GM19397 (cell line): ENCODE measurements at regions not wholly inside any gene's neighbourhood (a gene's known extent, or its start where the extent isn't known, plus 50 kb on each side); places are given as distances from the start of the nearest gene placed in this dataset.

Experiments used
- ATAC-seq: cut with Tn5 transposase; IDR thresholded peaks from one replicate; pipeline ENCODE4 v1.9.1; 2021; ENCODE audit warnings: mild to moderate bottlenecking, moderate library complexity; ENCODE audit not compliant: unreplicated experiment

DNA sequence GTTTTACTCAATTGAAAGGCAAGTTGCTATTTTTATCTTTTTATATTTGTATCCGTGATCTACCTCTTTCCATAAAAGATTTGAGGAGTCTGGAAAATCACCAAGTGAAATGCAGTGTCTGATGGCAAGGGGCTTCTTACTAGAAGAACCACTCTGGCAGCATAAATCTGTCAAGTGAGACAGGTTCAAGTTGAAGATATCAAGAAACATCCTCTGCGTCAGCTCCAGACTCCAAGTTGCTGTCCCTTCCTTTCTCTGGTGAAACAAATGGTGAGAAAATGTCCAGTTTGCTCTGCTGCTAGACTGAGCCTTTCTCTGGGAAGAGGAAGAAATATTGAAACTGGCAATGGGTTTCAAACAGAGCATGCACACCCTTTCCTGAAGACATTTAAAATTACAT is 411.2 kb downstream of the PLPP3 start:
- no peak for ATAC-seq

DNA sequence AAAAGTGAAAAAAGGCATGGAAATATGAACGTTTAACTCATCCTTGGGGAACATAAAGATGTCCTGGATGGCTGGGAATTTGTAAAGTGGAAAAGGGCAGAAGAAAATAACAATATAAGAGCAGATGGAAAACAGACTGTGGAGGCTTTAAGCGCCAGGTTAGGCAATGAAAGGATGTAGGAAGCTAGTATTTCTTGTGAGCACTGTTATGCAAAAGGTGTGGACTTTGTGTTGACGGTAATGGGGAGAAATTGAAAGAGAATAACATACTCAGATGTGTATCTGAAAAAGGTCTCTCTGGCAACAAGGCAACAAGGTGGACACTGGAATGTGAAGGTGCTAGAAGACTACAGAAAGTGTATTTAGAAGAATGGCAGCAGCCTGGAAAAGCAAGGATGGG is 411.8 kb downstream of the PLPP3 start:
- ATAC-seq: no peak

DNA sequence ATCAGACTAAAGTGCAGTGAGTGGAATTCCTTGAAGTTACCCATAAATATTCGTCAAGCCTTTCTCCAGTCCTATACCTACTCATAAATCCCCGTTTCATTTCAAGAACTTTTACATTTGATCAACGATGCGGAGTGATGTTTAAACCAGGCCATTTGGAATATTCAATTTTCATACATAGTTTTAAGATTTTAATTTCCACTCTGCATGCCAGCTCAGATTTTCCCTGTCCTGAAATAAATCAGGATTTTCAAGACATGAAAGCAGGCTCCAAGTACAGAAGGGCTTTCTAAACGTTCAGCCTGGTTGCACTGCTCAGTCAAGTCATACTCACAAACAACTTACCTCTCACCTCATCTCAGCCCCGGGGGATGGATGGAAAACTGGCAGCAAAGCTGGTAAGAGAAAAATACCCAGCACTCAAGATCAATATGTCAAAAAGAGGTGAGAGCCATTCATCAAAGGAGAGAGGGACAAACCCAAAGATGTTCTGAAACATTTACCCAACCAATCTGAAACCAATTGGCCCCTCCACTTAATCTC is 418.5 kb downstream of the PLPP3 start:
- ATAC-seq: no peak

DNA sequence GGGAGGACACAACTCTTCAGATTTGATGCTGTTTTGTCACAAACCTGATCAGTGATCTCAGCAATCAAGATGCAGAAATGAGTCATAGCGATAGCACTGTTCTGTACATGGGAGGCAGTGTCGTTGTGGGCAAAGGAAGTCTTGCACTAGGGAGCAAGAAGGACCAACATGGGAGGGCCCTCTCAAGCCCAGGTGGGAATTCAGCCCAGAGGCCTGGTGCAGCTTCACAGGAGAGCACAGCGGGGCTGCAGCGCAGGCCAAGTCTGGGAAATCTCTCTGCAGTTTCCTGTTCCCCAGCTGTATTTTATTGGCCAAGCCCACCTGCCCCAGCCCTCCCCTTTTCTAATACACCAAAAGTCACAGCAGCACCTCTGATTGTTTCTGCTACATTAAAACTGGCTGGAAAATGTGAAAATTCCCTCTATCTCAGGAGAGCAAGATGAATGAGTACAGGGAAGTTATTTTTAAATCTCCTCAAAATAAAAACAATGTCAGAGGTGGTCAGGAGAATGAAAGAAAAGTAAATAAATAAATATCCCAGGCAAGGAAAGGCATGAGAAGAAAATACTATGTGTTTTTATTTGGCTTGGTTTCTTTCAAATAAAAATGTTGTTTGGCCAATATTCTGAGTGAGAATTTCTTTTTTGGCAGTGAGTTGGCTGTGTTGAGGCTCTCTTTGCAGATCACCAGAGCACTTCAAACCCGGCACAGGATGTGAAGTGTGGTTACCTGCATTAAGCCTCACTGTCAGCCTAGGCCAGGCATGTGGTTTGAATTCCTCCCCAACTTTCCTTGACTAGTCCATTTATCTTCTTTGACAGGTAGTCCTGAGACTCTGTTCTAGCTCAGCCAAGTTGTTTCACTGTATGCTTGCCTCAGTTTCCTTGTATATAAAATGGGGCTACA is 422.1 kb downstream of the PLPP3 start:
- no peak for ATAC-seq

DNA sequence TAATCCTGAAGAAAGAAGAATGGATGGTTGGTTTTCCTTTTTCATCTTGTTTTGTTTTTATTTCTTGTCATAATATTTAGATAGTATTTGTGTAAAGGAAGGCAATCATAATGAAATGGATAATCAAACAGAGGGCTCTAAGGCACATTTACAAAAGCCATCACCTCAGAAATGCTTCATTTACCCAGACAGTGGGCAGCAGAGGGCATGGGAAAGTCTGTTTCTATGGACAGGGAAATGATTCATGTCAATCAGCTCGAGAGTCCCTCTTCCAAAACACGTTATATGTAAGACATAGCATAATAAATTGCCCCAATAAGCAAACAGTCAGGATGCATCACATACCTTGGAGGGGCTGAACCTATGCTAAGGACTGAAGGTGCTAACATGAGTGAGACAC is 426.1 kb downstream of the PLPP3 start:
- ATAC-seq: no peak

DNA sequence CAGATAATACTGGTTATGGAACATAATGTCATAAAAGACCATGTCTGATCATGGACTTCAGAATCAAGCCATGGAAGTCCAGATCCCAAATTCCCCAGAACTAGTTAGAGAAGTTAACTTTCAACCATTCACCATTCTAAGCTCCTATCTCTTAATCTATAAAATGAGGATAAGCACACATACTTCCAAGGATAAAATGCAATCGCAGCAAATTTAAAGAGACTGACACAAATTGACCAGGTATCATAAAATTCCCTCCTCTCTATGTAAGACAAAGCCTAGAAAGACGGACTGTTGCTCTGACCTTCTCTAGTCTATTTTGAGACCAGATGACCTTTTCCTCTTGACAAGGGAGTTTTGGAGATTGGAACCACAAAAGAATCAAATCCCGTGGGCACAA is 426.7 kb downstream of the PLPP3 start:
- ATAC-seq: no peak

DNA sequence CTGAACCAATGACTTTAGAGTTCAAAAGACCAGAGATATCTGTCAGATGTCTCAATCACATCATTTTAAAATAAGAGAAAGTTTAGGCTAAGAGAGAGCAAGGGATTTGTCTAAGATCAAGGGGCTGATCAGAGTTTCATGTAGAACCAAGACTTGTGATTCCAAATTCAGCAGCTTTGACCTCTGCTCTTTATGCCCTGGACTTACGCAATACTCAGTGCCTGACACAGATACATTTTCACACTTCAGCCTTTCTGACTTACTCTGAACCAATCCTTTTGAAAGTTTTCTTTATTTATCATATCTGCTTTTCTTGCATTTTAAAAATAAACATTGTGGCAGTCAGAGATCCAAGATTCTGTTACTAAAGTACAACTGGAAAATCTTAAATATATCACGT is 428.0 kb downstream of the PLPP3 start:
- ATAC-seq: no peak

DNA sequence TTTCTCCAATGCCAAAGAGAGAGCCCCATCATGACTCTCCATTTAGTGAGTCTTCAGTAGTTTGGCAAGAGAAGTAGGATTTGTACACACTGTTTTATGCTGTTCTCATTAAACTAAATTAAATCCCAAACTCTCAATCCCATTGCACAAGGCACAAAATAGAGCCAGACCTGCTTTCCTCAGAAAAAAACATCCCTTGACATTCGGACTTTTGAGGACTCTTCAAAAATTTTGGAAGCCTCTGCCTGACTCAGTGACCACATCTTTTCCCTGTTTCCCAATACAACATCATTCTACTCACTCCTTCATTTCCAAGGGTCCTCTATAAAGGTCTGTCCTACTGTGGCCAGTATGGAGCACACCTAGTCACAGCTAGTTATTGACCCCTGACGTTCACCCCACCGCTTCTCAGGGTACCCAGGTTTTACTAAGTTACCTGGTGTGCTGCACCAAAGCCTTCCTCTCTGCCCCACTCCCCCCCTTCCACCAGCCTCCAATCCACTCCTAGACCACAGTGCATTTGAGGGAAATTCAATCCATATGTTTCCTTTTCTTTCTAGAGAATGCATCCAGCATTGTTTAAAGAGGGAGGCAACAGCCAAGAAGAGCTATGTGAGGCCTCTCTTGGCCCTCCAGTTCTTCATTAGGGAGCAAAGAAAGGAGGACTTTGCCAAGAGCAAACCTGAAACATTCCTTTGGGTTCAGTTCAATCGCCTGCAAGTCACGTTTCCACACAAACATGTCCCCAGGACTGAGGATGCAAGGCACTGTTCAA is 428.7 kb downstream of the PLPP3 start:
- no peak for ATAC-seq

DNA sequence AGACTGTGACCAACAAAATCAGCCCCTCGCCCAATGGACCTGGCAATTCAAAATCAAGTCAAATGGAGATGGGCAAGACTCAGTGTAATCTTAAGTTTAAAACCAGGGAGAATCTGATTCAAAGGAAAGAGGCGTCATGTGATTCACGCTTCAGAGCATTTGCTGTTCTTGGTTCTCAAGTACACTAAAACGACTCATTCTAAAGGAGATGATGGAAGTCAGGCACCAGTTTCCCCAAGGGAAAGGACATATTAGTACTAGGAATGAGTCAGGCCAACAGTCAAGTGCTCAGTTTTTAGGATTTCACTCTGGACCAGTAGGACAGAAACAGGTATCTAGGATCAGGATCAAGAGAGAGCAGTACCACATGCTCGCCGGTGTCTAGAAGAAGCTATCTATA is 429.6 kb downstream of the PLPP3 start:
- no peak for ATAC-seq

DNA sequence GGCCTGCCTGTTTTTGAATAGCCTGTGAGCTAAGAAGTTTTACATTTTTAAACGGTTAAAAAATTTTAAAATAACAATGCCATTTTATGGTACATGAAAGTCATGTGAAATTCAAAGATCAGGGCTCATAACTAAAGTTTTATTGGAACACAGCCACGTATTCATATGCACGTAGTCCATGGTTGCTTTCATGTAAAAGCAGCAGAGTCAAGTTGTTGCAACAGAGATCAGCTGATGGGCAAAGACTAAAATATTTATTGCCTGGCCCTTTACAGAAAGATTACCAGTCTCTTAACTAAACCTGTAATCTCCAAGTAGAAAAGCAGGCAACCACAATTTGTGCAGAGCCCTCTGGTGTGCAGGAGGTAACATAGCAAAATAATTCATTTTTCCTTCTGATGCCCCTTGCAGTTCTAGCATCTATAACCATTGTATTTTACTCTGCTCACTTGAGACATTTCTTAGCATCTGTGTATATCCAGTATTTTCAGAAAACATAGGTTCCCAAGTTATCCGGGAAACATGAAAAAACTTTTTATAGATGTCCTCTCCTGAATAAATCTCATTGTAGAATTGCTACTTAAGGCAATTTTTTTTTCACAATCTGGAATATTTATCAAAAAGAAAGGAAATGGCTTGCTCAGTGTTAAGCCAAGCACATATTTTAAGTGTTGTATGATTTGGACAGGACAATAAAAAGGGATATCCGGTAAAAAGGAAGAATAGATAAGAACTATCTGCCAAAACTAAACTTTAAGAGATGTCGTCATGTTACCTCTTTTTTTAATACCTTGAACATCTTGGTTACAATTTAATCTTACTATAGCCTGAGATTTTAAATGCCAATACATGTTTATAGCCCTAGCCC is 430.8 kb downstream of the PLPP3 start:
- ATAC-seq: no peak

DNA sequence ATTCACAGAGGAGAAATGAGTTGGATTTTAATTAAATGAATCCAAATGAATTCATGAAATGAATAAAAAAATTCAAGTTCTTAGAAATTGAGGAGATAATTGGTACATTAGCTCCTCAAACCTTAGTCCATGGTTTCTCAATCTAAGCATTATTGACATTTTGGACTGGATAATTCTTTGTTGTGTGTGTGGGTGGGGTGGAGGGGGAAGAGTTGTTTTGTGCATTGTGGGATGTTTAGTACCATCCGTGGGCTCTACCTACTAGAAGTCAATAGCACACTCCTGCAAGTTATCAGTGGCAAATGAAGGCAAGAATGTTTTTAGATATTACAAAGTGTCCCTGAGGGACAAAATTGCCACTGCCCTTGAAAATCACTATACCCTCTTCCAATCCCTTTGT is 431.9 kb downstream of the PLPP3 start:
- ATAC-seq: no peak

DNA sequence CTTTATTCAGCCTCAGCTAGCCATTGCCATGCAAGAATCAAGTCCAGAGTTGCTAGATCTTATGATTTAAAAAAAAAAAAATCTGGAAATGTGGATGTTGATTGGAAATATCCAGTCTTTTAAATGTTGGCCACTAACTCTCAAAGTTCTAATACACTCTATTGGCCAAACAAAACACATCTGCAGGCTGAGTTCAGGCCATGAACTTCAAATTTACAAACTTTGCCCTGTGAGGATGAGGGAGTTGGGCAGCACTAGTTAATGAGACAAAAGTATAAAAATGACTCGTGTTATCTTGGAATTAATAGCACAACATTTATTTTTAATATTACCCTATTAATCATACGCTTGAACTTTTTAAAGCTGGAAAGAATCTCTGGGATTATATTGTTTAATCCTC is 432.3 kb downstream of the PLPP3 start:
- ATAC-seq: no peak

DNA sequence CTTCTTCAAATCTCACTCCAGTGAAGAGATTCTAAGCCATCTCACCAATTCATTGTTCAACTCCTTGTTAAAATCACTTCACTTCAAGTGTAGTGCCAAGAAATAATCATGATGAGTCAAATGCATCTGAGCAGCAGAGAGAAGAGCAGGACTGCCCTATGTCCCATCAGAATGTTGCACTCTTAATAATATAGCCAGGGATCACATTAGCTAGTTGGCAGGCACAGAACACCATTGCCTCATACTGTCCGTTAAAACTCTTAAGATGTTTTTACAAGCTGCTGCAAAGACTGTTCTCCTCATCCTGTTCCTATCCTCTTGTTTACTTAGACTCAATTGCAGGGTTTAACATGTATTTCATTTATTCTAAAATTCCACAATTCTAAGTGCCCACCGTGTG is 432.9 kb downstream of the PLPP3 start:
- ATAC-seq: no peak

DNA sequence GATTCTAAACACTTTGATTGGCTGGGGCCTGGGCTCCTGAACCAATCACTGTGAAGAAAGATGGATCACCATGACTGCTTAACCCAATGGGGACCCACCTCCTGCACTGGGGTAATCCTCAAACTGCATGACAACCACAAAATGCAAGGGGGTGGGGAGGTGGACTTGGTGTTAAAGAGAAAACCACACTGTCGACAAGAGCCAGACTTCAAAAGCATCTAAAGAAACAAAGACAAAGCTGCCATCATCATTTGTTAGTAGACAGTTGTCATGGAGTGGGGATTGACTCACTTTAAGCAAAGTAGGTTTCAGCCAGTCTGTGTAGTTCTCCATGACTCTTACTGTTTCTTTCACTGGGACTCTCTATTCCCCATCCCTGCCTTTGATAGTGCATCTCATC is 433.8 kb downstream of the PLPP3 start:
- ATAC-seq: no peak

DNA sequence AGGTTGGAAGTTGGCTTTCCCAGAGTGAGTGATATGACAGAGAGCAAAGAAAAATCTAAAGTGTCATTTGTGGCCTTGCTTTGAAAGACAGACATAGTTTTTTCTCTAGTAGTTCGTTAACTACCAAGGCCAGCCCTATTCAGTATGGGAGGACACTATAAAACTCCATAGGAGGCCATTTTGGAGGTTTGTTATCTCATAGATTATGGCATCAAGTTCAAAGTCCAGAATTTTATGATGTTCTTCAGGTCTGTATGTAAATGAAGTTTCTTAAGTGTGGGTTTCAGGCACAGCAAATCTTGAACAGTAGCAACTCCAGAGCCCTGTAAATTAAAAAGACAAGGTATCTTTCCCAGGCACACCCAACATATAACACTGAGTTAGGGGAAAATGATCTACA is 437.1 kb downstream of the PLPP3 start:
- no peak for ATAC-seq

DNA sequence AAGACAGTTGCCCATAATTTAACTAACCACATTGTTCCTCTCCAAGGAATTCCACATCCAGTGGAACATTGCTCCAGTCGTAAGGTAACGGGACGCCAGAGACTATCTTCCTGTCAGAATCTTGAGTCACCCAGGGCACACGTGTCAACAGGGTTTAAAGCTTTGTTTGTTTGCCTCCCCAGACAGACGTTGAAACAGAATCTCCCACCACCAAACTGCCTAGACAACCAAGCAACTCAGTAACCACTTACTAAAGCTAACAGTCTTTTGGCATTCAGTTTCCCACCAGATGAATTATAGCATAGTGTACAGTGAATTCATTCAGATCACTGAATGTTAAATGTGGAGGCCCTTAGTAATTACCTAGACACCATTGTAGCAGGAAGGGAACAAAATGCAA is 439.5 kb downstream of the PLPP3 start:
- no peak for ATAC-seq

DNA sequence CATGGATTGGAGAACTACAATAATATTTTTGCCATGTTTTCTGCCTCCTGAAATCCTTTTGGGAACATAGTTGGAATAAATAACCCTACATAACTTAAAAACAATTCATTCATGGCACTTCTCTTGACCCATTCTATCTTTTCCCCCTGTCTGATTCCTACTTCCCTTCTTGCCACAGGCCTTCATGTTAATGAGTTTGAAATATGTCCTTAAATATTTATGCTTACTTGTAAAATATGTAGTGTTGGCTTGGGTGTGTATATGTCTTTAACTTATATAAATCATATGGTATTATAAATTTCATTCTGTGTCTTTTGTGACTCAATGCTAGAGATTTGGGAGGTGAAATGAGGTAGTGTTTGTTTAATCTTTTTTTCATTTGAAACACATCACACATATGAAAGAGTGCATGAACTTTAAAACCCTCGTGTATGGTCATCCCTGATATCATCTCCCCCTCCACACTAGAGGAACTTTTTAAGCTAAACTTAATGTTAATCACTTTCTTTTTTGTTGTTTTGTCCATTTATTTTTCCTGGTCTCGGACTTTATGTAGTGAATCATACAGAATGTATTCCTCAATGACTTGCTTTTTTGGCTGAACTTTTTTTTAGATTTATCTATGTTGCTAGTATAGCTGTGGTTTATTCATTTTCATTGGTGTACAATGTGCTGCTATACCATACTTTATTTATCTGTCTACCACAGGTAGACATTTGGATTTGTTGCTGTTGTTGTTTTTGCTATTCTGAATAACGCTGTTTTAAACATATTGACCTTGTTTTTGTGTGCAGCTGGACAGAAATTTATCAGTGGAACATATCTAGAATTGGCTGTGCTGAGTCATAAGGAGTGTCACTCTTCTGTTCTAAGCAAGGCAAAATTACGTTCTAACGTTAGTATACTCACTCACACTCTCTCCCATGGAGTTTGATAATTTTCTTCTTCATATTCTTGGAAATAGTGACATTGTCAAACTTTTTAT is 441.6 kb downstream of the PLPP3 start:
- no peak for ATAC-seq

DNA sequence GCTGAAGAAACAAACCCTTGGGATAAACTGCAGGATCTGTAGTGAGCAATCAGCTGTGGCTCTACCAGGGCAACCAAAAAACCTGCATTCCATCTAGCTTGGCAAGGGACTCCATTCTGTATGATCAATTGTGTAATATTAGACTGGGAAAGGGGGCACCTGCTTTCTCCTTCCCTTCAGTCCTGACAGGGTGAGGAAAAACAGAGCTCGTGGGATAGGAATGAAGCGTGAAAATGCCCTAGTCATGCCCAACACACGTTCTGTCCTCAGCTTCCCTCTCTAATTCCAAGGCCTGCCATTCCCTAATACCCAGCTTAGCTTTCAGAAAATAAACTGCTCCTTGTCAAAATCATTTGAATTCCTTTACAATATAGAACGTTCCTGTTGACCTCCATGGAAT is 442.3 kb downstream of the PLPP3 start:
- no peak for ATAC-seq

DNA sequence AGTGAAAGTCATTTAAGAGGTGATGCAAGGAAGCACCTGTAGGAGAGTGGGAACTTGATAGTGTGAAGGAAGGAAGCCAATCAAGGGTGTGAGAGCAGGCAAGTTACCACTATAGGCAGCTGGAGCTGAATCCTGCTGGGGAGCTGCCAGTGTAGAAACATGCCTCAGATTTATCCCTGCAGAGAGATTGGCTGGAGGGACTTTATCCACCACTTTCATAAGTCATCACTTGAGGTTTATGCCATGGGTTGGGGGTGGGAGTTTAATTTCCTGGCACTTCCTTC is 443.6 kb downstream of the PLPP3 start:
- no peak for ATAC-seq
